ENCODE measurements at regions not wholly inside any gene's neighbourhood (a gene's known extent, or its start where the extent isn't known, plus 50 kb on each side); places are given as distances from the start of the nearest gene placed in this dataset.

DNA sequence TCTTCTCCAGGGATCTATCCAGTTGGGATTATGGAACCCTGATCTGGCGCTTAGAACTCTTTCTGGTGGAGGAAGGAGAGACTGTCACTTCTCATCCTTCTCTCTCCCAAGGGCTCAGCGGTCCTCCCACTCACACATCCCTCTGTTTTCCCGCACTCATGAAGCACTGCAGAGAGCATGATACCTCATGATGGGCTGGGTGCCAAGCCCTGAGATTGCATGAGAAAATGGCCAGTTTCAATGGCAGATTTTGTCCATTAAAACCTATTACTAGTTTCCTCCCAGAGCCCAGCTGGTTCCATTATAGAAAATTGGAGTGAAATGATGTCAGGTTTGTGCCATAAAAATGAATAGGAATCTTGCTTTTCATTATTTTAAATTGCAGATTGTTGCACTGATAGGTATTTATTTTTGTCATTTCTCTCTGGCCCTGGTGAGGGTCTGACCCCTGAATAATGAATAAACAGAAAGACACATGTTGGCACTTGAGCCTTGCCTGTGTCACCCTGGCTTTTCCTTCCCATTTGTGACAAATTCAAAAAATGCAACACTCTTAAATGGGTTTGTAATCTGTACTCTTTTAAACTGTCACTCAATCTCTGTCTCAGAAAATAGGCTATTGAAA, 1151.1 kb downstream of the TYW1 start:
- Histone ChIP-seq H3K27me3 (replicated peaks; ENCODE audit: insufficient read depth, low read length) (no peaks in the 10 kb centered on the region), H3K79me2 (ENCODE audit: low read length) (no peaks in the 10 kb centered on the region), H3F3A (ENCODE audit: insufficient read depth, low read length) (no peaks in the 10 kb centered on the region), H3K9ac (ENCODE audit: low read length) (no peak overlapping the region), H3K36me3 (replicated peaks; ENCODE audit: insufficient read depth, low read length) (no peaks in the 10 kb centered on the region), H4K20me1 (ENCODE audit: insufficient read depth, low read length) (no peaks in the 10 kb centered on the region), H3K4me2 (ENCODE audit: low read depth, low read length) (no peak overlapping the region), H3K4me3 (ENCODE audit: low read length) (no peak overlapping the region), H3K4me1 (ENCODE audit: low read length) (peaks cover 16% of the 10 kb centered on the region), H3K9me2 (replicated peaks; ENCODE audit: insufficient read depth, low read length) (no peaks in the 10 kb centered on the region), H2AFZ (ENCODE audit: low read length) (no peak overlapping the region), H3K27ac (ENCODE audit: low read length) (no peak overlapping the region), H3K9me3 (replicated peaks; ENCODE audit: insufficient read depth, low read length) (no peaks in the 10 kb centered on the region)
- DNase-seq: no peak
- no peak for TF ChIP-seq CTCF (IDR thresholded peaks at IDR 0.05; ENCODE audit: low read length)
- no peak for TF ChIP-seq EZH2phosphoT487 (IDR thresholded peaks at IDR 0.05; ENCODE audit: low read length)
- TF ChIP-seq EZH2 (optimal IDR thresholded peaks at IDR 0.05; ENCODE audit: low read depth, low read length): no peak

GRCh38 chr7:68148440-68148839, 1151.8 kb downstream of the TYW1 start:
- Histone ChIP-seq H3F3A (ENCODE audit: insufficient read depth, low read length) (no peaks in the 10 kb centered on the region), H3K4me2 (ENCODE audit: low read depth, low read length) (no peak overlapping the region), H2AFZ (ENCODE audit: low read length) (no peak overlapping the region), H3K9ac (ENCODE audit: low read length) (no peak overlapping the region), H3K27ac (ENCODE audit: low read length) (no peak overlapping the region), H3K79me2 (ENCODE audit: low read length) (no peaks in the 10 kb centered on the region), H3K4me1 (ENCODE audit: low read length) (peaks cover 17% of the 10 kb centered on the region), H3K36me3 (replicated peaks; ENCODE audit: insufficient read depth, low read length) (no peaks in the 10 kb centered on the region), H4K20me1 (ENCODE audit: insufficient read depth, low read length) (no peaks in the 10 kb centered on the region), H3K9me2 (replicated peaks; ENCODE audit: insufficient read depth, low read length) (no peaks in the 10 kb centered on the region), H3K27me3 (replicated peaks; ENCODE audit: insufficient read depth, low read length) (no peaks in the 10 kb centered on the region), H3K9me3 (replicated peaks; ENCODE audit: insufficient read depth, low read length) (no peaks in the 10 kb centered on the region), H3K4me3 (ENCODE audit: low read length) (no peak overlapping the region)
- no peak for DNase-seq
- TF ChIP-seq CTCF (IDR thresholded peaks at IDR 0.05; ENCODE audit: low read length) (no peak), EZH2 (optimal IDR thresholded peaks at IDR 0.05; ENCODE audit: low read depth, low read length) (no peak), EZH2phosphoT487 (IDR thresholded peaks at IDR 0.05; ENCODE audit: low read length) (no peak)

GRCh38 chr7:68152205-68152604, 1155.6 kb downstream of the TYW1 start:
- H3K36me3 ChIP-seq (replicated peaks; ENCODE audit: insufficient read depth, low read length): no peaks in the 10 kb centered on the region
- no peak for TF ChIP-seq EZH2 (optimal IDR thresholded peaks at IDR 0.05; ENCODE audit: low read depth, low read length)

GRCh38 chr7:68155676-68156075, 1159.0 kb downstream of the TYW1 start:
- Histone ChIP-seq H3K4me1 (ENCODE audit: low read length) (peaks cover 13% of the 10 kb centered on the region), H3K9me2 (replicated peaks; ENCODE audit: insufficient read depth, low read length) (no peaks in the 10 kb centered on the region), H2AFZ (ENCODE audit: low read length) (no peak overlapping the region), H3K27me3 (replicated peaks; ENCODE audit: insufficient read depth, low read length) (no peaks in the 10 kb centered on the region), H3K4me2 (ENCODE audit: low read depth, low read length) (no peak overlapping the region), H3F3A (ENCODE audit: insufficient read depth, low read length) (no peaks in the 10 kb centered on the region), H3K27ac (ENCODE audit: low read length) (no peak overlapping the region), H3K4me3 (ENCODE audit: low read length) (no peak overlapping the region), H3K9ac (ENCODE audit: low read length) (no peak overlapping the region), H4K20me1 (ENCODE audit: insufficient read depth, low read length) (no peaks in the 10 kb centered on the region), H3K9me3 (replicated peaks; ENCODE audit: insufficient read depth, low read length) (no peaks in the 10 kb centered on the region), H3K36me3 (replicated peaks; ENCODE audit: insufficient read depth, low read length) (no peaks in the 10 kb centered on the region), H3K79me2 (ENCODE audit: low read length) (no peaks in the 10 kb centered on the region)
- DNase-seq: no peak
- no peak for TF ChIP-seq EZH2phosphoT487 (IDR thresholded peaks at IDR 0.05; ENCODE audit: low read length)
- no peak for TF ChIP-seq CTCF (IDR thresholded peaks at IDR 0.05; ENCODE audit: low read length)
- TF ChIP-seq EZH2 (optimal IDR thresholded peaks at IDR 0.05; ENCODE audit: low read depth, low read length): no peak

More at GRCh38 chr7:68152205-68152604, 1155.6 kb downstream of the TYW1 start:
- Histone ChIP-seq H3K4me1 (ENCODE audit: low read length) (peaks cover 17% of the 10 kb centered on the region), H2AFZ (ENCODE audit: low read length) (no peak overlapping the region), H3F3A (ENCODE audit: insufficient read depth, low read length) (no peaks in the 10 kb centered on the region), H4K20me1 (ENCODE audit: insufficient read depth, low read length) (no peaks in the 10 kb centered on the region), H3K4me2 (ENCODE audit: low read depth, low read length) (no peak overlapping the region), H3K27me3 (replicated peaks; ENCODE audit: insufficient read depth, low read length) (no peaks in the 10 kb centered on the region), H3K27ac (ENCODE audit: low read length) (no peak overlapping the region), H3K9ac (ENCODE audit: low read length) (no peak overlapping the region), H3K9me2 (replicated peaks; ENCODE audit: insufficient read depth, low read length) (no peaks in the 10 kb centered on the region), H3K79me2 (ENCODE audit: low read length) (no peaks in the 10 kb centered on the region), H3K4me3 (ENCODE audit: low read length) (no peak overlapping the region), H3K9me3 (replicated peaks; ENCODE audit: insufficient read depth, low read length) (no peaks in the 10 kb centered on the region)
- peak; percentile 61 for DNase-seq
